Mesothelial cell of epicardium (in vitro differentiated cells): ENCODE measurements at regions not wholly inside any gene's neighbourhood (a gene's known extent, or its start where the extent isn't known, plus 50 kb on each side); places are given as distances from the start of the nearest gene placed in this dataset.

Experiments
- DNase-seq, 2 experiments: peaks; one replicate each; pipeline ENCODE4 v3.0.0; 2021; ENCODE audit warnings: low spot score in 2 of 2; ENCODE audit not compliant: unreplicated experiment in 2 of 2
- H3K27ac Mint-ChIP-seq: 2 replicates; pipeline ENCODE4 v1.8.0; 2021; ENCODE audit warnings: mixed read lengths
- H3K27me3 Mint-ChIP-seq: 2 replicates; pipeline ENCODE4 v1.8.0; 2021; ENCODE audit warnings: low read depth, mixed read lengths
- H3K36me3 Mint-ChIP-seq: 2 replicates; pipeline ENCODE4 v1.8.0; 2021; ENCODE audit warnings: mixed read lengths
- H3K4me1 Mint-ChIP-seq: 2 replicates; pipeline ENCODE4 v1.8.0; 2021; ENCODE audit warnings: mixed read lengths
- H3K4me3 Mint-ChIP-seq: 2 replicates; pipeline ENCODE4 v1.8.0; 2021; ENCODE audit warnings: mild to moderate bottlenecking, moderate library complexity, mixed read lengths
- H3K9me3 Mint-ChIP-seq: 2 replicates; pipeline ENCODE4 v1.8.0; 2021; ENCODE audit warnings: mixed read lengths
- TF ChIP-seq, protein P1 (sequence below): fragments of 200-600 bp; sonication (generic); IDR thresholded peaks from one replicate; pipeline ENCODE4 v1.5.0; 2021; ENCODE audit warnings: antibody characterized with exemption; ENCODE audit not compliant: unreplicated experiment

DNA sequence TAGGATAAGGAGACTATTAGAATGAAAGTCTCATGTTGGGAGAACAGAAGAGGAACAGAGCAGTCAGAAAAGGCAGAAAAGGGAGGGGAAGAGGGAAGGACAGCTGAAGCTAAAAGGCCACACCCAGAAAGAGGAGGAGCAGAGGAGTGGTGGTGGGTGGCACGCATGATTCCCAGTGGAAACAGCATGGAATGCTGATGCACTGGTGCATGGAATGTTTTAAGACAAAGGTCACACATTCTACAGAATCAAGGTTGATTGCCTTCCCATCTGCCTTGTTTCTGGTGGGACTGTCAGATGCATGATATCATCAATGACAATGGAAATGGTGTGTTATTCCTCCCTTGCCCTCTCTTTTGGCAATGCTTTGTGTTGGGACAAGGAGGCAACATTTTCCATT lies 285.4 kb upstream of the MKI67 start:
- Mint-ChIP-seq H3K27me3 (no peaks in the 10 kb centered on the region), H3K4me1 (no peaks in the 10 kb centered on the region), H3K9me3 (peaks cover 9% of the 10 kb centered on the region), H3K36me3 (no peaks in the 10 kb centered on the region), H3K27ac (no peak overlapping the region), H3K4me3 (no peak overlapping the region)
- TF ChIP-seq, protein P1, sequence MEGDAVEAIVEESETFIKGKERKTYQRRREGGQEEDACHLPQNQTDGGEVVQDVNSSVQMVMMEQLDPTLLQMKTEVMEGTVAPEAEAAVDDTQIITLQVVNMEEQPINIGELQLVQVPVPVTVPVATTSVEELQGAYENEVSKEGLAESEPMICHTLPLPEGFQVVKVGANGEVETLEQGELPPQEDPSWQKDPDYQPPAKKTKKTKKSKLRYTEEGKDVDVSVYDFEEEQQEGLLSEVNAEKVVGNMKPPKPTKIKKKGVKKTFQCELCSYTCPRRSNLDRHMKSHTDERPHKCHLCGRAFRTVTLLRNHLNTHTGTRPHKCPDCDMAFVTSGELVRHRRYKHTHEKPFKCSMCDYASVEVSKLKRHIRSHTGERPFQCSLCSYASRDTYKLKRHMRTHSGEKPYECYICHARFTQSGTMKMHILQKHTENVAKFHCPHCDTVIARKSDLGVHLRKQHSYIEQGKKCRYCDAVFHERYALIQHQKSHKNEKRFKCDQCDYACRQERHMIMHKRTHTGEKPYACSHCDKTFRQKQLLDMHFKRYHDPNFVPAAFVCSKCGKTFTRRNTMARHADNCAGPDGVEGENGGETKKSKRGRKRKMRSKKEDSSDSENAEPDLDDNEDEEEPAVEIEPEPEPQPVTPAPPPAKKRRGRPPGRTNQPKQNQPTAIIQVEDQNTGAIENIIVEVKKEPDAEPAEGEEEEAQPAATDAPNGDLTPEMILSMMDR, result no peak
- DNase-seq, result no peak

DNA sequence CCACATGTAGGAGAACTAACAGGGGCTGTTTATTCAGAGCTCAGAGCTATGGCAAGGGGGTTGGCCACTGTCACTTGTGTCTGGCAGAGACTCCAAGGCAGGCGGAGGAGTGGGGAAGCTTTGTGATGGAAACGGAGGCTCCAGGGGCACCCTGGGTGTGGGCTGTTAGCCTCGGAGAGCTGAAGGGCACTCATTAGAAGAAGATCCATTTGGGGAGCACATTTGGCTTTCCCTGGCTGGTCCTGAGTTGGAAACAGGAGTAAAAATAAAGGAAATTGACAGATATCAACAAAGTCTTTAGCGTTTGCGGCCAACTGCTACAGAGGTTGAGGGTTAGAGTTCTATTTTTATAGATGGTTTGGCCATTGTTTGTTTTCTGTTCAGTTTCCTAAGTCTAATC lies 288.3 kb upstream of the MKI67 start:
- no peak for DNase-seq
- Mint-ChIP-seq H3K9me3 (peaks cover 9% of the 10 kb centered on the region), H3K36me3 (no peaks in the 10 kb centered on the region), H3K27me3 (no peaks in the 10 kb centered on the region), H3K27ac (no peak overlapping the region), H3K4me3 (no peak overlapping the region), H3K4me1 (no peaks in the 10 kb centered on the region)
- TF ChIP-seq, protein P1, result no peak

DNA sequence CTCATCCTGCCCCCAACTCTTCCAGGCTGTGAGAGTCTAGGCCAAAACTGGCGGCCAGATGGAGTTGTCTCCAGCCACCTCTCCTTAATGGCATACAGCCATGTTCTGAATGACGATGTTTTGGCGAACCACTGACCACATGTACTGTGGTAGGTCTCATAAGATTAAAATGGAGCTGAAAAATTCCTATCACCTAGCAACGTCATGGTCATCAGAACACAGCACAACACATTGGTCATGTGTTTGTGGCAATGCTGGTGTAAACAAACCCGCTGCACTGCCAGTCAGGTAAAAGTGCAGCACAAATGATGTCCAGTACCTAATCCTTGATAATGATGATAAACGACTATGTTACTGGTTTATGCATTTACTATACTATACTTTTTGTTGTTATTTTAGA lies 290.0 kb upstream of the MKI67 start:
- Mint-ChIP-seq H3K27ac (no peak overlapping the region), H3K4me1 (no peaks in the 10 kb centered on the region), H3K36me3 (no peaks in the 10 kb centered on the region), H3K27me3 (peaks cover 2% of the 10 kb centered on the region), H3K9me3 (peaks cover 7% of the 10 kb centered on the region), H3K4me3 (no peak overlapping the region)
- no peak for DNase-seq
- TF ChIP-seq, protein P1, result no peak

DNA sequence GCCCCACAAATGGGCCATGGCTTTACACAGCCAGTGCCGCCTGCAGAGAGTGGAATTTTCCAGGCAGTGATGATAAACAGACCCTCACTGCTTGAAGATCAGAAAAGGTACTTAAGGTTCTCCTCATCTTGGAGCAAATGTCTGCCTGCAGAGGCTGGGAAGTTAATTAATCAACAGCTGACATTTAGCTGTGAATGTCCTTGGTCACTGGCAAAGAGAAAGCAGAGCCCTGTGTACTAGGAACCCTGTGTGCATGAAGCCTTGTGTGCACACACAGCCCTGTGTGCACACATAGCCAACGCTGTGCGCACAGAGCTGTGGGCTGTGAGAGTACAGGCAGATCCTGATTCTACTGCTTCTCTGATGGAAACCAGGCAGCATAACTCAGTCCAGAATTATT lies 291.6 kb upstream of the MKI67 start:
- no peaks in the 10 kb centered on the region for H3K4me1 Mint-ChIP-seq
- no peaks in the 10 kb centered on the region for H3K36me3 Mint-ChIP-seq
- no peak overlapping the region for H3K4me3 Mint-ChIP-seq
- no peak for DNase-seq
- TF ChIP-seq, protein P1, result no peak
- no peaks in the 10 kb centered on the region for H3K9me3 Mint-ChIP-seq
- H3K27me3 Mint-ChIP-seq, result peaks cover 3% of the 10 kb centered on the region
- no peak overlapping the region for H3K27ac Mint-ChIP-seq

DNA sequence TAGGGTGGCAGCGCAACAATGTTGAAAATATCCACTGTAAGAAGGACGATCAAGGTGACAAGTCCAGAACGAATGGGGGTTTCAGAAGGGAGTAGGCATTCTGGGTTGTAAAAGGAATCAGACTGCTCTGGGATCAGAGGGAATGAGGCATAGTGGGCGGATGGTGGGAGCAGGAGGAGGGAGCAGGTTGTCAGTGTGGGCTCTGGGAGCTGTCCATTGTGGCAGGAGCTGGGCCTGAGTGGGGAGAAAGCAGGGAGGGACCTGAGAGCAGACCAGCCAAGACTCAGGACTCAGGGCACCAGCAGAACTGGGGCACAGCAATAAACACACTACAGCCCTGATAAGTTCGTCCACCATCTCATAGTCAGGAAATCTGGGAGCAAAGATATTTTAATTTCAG lies 292.6 kb upstream of the MKI67 start:
- Mint-ChIP-seq H3K27me3 (peaks cover 6% of the 10 kb centered on the region), H3K4me3 (no peak overlapping the region), H3K27ac (no peak overlapping the region), H3K36me3 (no peaks in the 10 kb centered on the region), H3K4me1 (no peaks in the 10 kb centered on the region), H3K9me3 (no peaks in the 10 kb centered on the region)
- no peak for DNase-seq
- TF ChIP-seq, protein P1, result no peak

DNA sequence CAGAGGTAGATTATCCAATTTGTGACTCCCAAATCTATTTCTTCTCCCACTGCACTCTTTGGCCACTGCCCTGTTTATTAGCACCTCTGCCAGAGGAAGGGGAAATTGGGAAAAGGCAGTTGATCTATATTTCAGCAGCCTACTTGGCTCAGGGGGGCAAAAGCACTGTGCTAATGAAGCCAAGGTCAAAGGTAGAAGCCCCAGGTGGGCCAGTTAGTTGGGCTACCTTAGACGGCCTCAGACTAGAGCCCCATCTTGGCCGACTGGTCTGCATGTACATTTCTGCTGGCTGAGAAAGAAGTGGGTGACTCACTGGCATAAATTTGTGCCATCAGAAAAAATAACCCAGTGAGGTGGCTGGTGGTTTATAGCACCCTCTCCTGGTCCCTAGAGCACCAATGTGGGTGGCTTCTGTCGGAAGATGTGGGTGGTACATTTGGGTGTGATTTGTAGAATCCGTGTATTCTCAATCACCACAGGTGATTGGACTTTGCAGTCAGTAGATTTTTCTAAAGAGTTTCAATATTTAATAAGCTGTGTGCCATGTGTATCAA lies 293.3 kb upstream of the MKI67 start:
- no peaks in the 10 kb centered on the region for H3K36me3 Mint-ChIP-seq
- TF ChIP-seq, protein P1, result no peak
- H3K9me3 Mint-ChIP-seq, result no peaks in the 10 kb centered on the region
- H3K27me3 Mint-ChIP-seq, result peaks cover 7% of the 10 kb centered on the region
- H3K27ac Mint-ChIP-seq, result no peak overlapping the region
- H3K4me1 Mint-ChIP-seq, result no peaks in the 10 kb centered on the region
- DNase-seq, result no peak
- no peak overlapping the region for H3K4me3 Mint-ChIP-seq
